ENCODE measurements at regions not wholly inside any gene's neighbourhood (a gene's known extent, or its start where the extent isn't known, plus 50 kb on each side); places are given as distances from the start of the nearest gene placed in this dataset.
"Not testable (repeated sequence)": the region's sequence is repeated elsewhere in the genome, so short reads cannot be mapped to it uniquely, and the experiment has no call there.

DNA sequence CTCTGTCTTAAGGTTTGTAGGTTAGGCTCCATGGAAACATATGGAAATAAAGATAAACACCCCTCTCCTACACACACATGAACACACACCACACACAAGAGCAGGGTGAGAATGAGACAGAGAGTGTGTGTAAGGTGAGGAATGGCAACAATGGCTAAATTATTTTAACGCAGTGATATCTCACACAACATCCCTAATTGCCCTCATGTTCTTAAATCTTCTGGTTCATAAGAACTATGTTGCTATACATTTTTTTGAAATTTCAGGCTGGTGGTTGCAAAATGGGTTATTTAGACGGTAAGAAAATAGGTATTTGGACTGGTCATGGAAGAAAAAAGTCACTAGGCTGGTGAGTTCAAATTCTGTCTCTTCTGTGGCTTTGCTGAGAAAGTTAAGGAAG lies 316.7 kb upstream of the ESRRG start:
- no peaks in the 10 kb centered on the region for H3K27me3 ChIP-seq
- H3K4me1 ChIP-seq (ENCODE audit: control insufficient read depth in 1 of 2, insufficient read depth in 1 of 2, low read depth in 1 of 2, low read length in 1 of 2): no peaks in the 10 kb centered on the region
- no peaks in the 10 kb centered on the region for H3K9me3 ChIP-seq
- H3K27ac ChIP-seq: no peak overlapping the region
- no peak overlapping the region for H3K4me3 ChIP-seq (ENCODE audit: low read depth in 1 of 2, low read length in 1 of 2)
- TF ChIP-seq, protein P1, sequence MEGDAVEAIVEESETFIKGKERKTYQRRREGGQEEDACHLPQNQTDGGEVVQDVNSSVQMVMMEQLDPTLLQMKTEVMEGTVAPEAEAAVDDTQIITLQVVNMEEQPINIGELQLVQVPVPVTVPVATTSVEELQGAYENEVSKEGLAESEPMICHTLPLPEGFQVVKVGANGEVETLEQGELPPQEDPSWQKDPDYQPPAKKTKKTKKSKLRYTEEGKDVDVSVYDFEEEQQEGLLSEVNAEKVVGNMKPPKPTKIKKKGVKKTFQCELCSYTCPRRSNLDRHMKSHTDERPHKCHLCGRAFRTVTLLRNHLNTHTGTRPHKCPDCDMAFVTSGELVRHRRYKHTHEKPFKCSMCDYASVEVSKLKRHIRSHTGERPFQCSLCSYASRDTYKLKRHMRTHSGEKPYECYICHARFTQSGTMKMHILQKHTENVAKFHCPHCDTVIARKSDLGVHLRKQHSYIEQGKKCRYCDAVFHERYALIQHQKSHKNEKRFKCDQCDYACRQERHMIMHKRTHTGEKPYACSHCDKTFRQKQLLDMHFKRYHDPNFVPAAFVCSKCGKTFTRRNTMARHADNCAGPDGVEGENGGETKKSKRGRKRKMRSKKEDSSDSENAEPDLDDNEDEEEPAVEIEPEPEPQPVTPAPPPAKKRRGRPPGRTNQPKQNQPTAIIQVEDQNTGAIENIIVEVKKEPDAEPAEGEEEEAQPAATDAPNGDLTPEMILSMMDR (IDR thresholded peaks at IDR 0.05): no peak
- H3K36me3 ChIP-seq: no peaks in the 10 kb centered on the region

DNA sequence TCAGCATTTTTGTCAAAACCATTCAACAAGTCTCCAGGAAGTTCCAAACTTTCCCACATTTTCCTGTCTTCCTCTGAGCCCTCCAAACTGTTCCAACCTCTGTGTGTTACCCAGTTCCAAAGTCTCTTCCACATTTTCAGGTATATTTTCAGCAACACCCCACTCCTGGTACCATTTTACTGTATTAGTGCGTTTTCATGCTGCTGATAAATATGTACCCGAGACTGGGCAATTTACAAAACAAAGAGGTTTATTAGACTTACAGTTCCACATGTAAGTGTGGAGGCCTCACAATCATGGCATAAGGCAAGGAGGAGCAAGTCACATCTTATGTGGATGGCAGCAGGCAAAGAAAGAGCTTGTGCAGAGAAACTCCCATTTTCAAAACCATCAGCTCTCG lies 315.9 kb upstream of the ESRRG start:
- not testable (repeated sequence) for H3K36me3 ChIP-seq, H3K9me3 ChIP-seq

GRCh38 chr1:217036757-217037156 lies 313.5 kb upstream of the ESRRG start:
- Histone ChIP-seq H3K27me3 (no peaks in the 10 kb centered on the region), H3K4me1 (ENCODE audit: control insufficient read depth in 1 of 2, insufficient read depth in 1 of 2, low read depth in 1 of 2, low read length in 1 of 2) (no peaks in the 10 kb centered on the region), H3K27ac (no peak overlapping the region), H3K4me3 (ENCODE audit: low read depth in 1 of 2, low read length in 1 of 2) (no peak overlapping the region), H3K36me3 (no peaks in the 10 kb centered on the region), H3K9me3 (no peaks in the 10 kb centered on the region)
- TF ChIP-seq, protein P1 (IDR thresholded peaks at IDR 0.05): no peak

More for the DNA sequence above, 315.9 kb upstream of the ESRRG start:
- not testable (repeated sequence) for H3K27me3 ChIP-seq; H3K4me1 ChIP-seq (ENCODE audit: control insufficient read depth in 1 of 2, insufficient read depth in 1 of 2, low read depth in 1 of 2, low read length in 1 of 2); H3K4me3 ChIP-seq (ENCODE audit: low read depth in 1 of 2, low read length in 1 of 2); H3K27ac ChIP-seq

DNA sequence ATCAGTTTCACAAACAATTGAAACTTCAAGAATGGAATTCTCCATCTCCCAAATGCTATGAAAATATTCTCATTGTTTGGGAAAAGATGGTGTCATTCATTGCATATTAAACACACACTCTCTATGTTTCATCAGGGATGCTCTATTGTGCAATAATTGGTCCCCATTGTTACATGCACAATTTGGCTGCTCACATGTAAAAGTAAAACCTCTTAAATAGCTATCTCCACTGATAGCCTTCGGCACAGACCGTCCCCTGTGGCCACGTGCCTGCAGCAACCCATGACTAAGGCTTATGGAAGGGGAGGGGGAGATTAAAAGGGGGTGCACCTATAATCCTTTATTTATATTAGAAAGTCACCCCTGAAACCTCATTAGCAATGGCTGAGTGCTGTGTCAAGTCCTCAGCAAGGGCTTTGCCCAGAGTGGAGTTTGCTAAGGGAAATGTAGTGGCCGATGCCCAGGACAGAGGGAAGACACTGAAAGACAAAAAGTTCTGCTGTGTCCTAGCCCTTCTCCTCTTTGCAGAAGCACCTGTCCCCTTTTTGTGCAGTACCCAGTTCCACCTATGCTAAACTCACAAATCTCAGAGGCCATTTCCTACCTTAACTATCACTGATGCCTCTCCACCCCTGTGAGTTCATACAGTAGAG lies 309.6 kb upstream of the ESRRG start:
- no peak overlapping the region for H3K27ac ChIP-seq
- no peaks in the 10 kb centered on the region for H3K9me3 ChIP-seq
- no peaks in the 10 kb centered on the region for H3K4me1 ChIP-seq (ENCODE audit: control insufficient read depth in 1 of 2, insufficient read depth in 1 of 2, low read depth in 1 of 2, low read length in 1 of 2)
- no peaks in the 10 kb centered on the region for H3K36me3 ChIP-seq
- no peak overlapping the region for H3K4me3 ChIP-seq (ENCODE audit: low read depth in 1 of 2, low read length in 1 of 2)
- H3K27me3 ChIP-seq: no peaks in the 10 kb centered on the region
- TF ChIP-seq, protein P1 (IDR thresholded peaks at IDR 0.05): no peak

DNA sequence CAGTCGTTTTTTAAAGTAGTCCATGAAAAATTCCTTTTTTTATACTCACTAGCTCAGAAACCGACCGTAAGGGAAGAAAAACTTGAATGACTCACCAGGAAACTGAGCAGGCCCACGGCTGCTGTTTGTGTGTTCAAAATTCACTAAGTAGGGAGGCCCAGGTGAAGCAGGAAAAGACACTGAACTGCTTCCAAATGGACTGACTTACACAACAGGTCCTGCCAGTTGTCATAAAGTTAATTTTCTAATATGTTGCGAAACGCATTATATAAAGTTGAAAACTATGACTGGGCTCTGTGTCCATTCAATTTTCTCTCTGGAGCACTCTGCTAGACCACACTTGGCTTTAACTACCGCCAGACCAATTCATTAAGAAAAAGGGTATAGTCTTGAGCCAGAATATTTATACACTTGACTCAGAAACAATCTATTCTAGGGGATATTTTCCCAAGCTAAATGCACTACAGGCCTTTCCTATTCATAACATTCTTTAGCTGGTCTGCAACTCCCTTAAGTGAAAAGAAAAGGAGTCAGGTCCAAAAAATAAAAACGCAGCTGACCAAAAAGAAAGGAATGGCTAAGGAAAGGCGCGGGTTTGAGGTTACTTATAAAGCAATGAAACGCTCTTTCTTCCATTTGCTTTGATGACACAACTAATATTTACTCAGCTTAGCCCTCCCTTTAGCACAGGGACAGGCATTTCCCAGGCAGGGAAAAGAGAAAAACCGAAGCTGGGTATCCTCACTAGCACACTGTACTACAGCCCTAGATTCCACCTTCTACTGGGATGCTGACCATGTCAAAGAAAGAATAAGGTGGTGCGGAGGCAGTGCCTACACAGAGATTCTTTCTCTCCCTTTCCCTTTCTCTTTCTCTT lies 306.3 kb upstream of the ESRRG start:
- Histone ChIP-seq H3K27ac (no peak overlapping the region), H3K36me3 (no peaks in the 10 kb centered on the region), H3K27me3 (no peaks in the 10 kb centered on the region), H3K4me1 (ENCODE audit: control insufficient read depth in 1 of 2, insufficient read depth in 1 of 2, low read depth in 1 of 2, low read length in 1 of 2) (no peaks in the 10 kb centered on the region), H3K9me3 (no peaks in the 10 kb centered on the region), H3K4me3 (ENCODE audit: low read depth in 1 of 2, low read length in 1 of 2) (no peak overlapping the region)
- TF ChIP-seq, protein P1 (IDR thresholded peaks at IDR 0.05): no peak
